ENCODE measurements at regions not wholly inside any gene's neighbourhood (a gene's known extent, or its start where the extent isn't known, plus 50 kb on each side); places are given as distances from the start of the nearest gene placed in this dataset.

DNA sequence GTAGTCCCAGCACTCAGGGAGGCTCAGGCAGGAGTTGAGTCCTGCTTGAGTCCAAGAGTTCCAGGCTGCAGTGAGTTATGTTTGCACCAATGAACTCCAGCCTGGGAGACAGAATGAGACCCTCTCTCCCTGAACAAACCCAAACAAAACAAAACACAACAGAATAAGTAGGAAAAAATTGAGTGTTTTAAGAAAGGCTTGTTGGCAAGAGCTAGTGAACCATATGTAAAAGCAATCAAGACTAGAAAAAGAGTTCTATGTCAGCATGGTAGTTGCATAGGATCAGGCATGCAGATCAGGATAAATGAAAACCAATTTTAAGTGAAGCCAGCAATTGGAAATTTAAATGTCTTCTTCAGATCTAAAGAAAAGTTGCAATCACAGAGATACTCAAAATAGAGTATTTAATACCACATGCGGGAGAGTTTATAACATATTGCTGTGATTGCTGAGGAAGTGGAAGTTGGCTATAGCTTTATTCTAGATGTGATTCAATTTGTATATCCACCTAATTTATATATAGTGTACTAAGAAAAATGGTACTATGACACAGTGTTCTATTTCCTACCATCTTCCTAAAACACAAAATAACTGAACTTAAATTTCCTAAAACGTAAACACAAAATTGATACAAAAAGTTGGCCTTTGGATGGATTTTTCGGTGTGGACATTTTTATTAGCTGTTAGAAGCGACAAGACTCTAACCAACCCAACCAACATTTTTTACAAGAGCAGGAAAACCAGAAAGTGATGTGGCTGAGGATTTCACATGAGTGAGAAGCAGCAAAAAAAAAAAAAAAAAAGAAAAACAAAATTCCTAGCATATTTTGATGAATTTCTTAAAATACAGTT is 101.9 kb upstream of the ROBO1 start:
- no peak for ATAC-seq
- POLR2A ChIA-PET = no interaction called here
- 53% methylated on average over 4 of the region's 4 CpGs for WGBS (ENCODE audit: missing lambda C conversion rate)
- Histone ChIP-seq H3K27ac (no peak overlapping the region), H3K9me3 (0 out of 3 replicates have a peak, but pooled peaks cover 3% of the 10 kb centered on the region), H3K4me3 (no peak overlapping the region), H3K4me1 (no peaks in the 10 kb centered on the region), H3K4me2 (no peak overlapping the region)
- CTCF ChIA-PET = no interaction called here
- no peak for DNase-seq (ENCODE audit: low read depth in 1 of 2, low spot score in 1 of 2)
- TF ChIP-seq, protein P1, sequence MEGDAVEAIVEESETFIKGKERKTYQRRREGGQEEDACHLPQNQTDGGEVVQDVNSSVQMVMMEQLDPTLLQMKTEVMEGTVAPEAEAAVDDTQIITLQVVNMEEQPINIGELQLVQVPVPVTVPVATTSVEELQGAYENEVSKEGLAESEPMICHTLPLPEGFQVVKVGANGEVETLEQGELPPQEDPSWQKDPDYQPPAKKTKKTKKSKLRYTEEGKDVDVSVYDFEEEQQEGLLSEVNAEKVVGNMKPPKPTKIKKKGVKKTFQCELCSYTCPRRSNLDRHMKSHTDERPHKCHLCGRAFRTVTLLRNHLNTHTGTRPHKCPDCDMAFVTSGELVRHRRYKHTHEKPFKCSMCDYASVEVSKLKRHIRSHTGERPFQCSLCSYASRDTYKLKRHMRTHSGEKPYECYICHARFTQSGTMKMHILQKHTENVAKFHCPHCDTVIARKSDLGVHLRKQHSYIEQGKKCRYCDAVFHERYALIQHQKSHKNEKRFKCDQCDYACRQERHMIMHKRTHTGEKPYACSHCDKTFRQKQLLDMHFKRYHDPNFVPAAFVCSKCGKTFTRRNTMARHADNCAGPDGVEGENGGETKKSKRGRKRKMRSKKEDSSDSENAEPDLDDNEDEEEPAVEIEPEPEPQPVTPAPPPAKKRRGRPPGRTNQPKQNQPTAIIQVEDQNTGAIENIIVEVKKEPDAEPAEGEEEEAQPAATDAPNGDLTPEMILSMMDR (IDR thresholded peaks at IDR 0.05) = no peak
- TF ChIP-seq RNF2 (IDR thresholded peaks at IDR 0.05; ENCODE audit: borderline replicate concordance, low read depth) = no peak
- TF ChIP-seq, protein P2, sequence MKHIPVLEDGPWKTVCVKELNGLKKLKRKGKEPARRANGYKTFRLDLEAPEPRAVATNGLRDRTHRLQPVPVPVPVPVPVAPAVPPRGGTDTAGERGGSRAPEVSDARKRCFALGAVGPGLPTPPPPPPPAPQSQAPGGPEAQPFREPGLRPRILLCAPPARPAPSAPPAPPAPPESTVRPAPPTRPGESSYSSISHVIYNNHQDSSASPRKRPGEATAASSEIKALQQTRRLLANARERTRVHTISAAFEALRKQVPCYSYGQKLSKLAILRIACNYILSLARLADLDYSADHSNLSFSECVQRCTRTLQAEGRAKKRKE (CRISPR knock-in tag; IDR thresholded peaks at IDR 0.05; ENCODE audit: low read depth) = no peak
- TF ChIP-seq, protein P3, sequence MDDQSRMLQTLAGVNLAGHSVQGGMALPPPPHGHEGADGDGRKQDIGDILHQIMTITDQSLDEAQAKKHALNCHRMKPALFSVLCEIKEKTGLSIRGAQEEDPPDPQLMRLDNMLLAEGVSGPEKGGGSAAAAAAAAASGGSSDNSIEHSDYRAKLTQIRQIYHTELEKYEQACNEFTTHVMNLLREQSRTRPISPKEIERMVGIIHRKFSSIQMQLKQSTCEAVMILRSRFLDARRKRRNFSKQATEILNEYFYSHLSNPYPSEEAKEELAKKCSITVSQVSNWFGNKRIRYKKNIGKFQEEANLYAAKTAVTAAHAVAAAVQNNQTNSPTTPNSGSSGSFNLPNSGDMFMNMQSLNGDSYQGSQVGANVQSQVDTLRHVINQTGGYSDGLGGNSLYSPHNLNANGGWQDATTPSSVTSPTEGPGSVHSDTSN (IDR thresholded peaks at IDR 0.05) = no peak
- FAIRE-seq = no peak

DNA sequence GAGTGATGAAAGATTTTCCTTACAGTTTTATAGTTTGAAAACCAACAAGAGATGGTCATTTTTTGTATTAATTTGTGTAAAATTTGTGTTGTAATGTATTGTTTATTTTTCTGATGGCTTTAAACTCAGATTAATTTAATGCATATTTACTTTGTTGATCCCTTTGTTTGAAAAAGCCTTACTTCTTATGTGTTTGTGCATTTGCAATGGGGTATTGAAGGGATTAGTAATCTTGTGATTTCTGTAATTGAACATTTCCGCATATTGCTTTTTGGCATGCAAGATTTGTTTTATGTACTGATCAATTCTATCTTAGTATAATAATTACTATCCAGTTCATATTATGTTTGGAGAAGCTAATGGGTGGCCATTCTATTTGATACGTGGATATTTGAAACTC is 98.4 kb upstream of the ROBO1 start:
- no peak for FAIRE-seq
- ATAC-seq = no peak
- no peak overlapping the region for H3K27ac ChIP-seq
- no peaks in the 10 kb centered on the region for H3K4me1 ChIP-seq
- ChIA-PET CTCF (no interaction called here), POLR2A (no interaction called here)
- H3K4me2 ChIP-seq = no peak overlapping the region
- no peak overlapping the region for H3K4me3 ChIP-seq
- H3K9me3 ChIP-seq = peaks cover 3% of the 10 kb centered on the region; the same call in 1 of the 3 replicates
- TF ChIP-seq, protein P1 (IDR thresholded peaks at IDR 0.05) = no peak
- no peak for TF ChIP-seq HOXA7 (CRISPR knock-in tag; IDR thresholded peaks at IDR 0.05)
- TF ChIP-seq RNF2 (IDR thresholded peaks at IDR 0.05; ENCODE audit: borderline replicate concordance, low read depth) = no peak
- TF ChIP-seq, protein P4, sequence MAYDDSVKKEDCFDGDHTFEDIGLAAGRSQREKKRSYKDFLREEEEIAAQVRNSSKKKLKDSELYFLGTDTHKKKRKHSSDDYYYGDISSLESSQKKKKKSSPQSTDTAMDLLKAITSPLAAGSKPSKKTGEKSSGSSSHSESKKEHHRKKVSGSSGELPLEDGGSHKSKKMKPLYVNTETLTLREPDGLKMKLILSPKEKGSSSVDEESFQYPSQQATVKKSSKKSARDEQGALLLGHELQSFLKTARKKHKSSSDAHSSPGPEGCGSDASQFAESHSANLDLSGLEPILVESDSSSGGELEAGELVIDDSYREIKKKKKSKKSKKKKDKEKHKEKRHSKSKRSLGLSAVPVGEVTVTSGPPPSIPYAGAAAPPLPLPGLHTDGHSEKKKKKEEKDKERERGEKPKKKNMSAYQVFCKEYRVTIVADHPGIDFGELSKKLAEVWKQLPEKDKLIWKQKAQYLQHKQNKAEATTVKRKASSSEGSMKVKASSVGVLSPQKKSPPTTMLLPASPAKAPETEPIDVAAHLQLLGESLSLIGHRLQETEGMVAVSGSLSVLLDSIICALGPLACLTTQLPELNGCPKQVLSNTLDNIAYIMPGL (CRISPR knock-in tag; IDR thresholded peaks at IDR 0.05; ENCODE audit: borderline replicate concordance) = no peak
- no peak for TF ChIP-seq RCOR1 (IDR thresholded peaks at IDR 0.05; ENCODE audit: low read depth, low read length)
- no peak for TF ChIP-seq MAFK (IDR thresholded peaks at IDR 0.05; ENCODE audit: partially characterized antibody)
- TF ChIP-seq ZSCAN20 (CRISPR knock-in tag; IDR thresholded peaks at IDR 0.05) = no peak
- TF ChIP-seq ZFP36 (IDR thresholded peaks at IDR 0.05; ENCODE audit: borderline replicate concordance, partially characterized antibody) = no peak
- no peak for TF ChIP-seq POLR2AphosphoS2 (conservative IDR thresholded peaks at IDR 0.05; ENCODE audit: low read length)
- TF ChIP-seq ESRRA (IDR thresholded peaks at IDR 0.05; ENCODE audit: borderline replicate concordance, low read length) = no peak
- no peak for TF ChIP-seq EHF (CRISPR knock-in tag; IDR thresholded peaks at IDR 0.05)
- TF ChIP-seq RAD21 (conservative IDR thresholded peaks at IDR 0.05 in 1 of 2, IDR thresholded peaks at IDR 0.05 in 1 of 2) = no peak
- TF ChIP-seq GATA3 (IDR thresholded peaks at IDR 0.05; ENCODE audit: borderline replicate concordance) = no peak
- TF ChIP-seq EHMT2 (IDR thresholded peaks at IDR 0.05; ENCODE audit: low read depth) = no peak
- no peak for TF ChIP-seq JUN (IDR thresholded peaks at IDR 0.05)
- TF ChIP-seq HOXB5 (CRISPR knock-in tag; IDR thresholded peaks at IDR 0.05) = no peak
- no peak for TF ChIP-seq CHD4 (IDR thresholded peaks at IDR 0.05; ENCODE audit: borderline replicate concordance)
- no peak for DNase-seq (ENCODE audit: low read depth in 1 of 2, low spot score in 1 of 2)
- 37% methylated on average over 2 of the region's 2 CpGs for WGBS (ENCODE audit: missing lambda C conversion rate)

Measured in A549 (cell line).